NCI-H2081 treated with DMSO at 0.1 percent for 48 hours (cell line): ENCODE measurements at regions not wholly inside any gene's neighbourhood (a gene's known extent, or its start where the extent isn't known, plus 50 kb on each side); places are given as distances from the start of the nearest gene placed in this dataset.
A peak's percentile ranks its signal among the peaks of the same experiment; 100 is the strongest.
"Not testable (repeated sequence)": the region's sequence is repeated elsewhere in the genome, so short reads cannot be mapped to it uniquely, and the experiment has no call there.

ENCODE experiments used
- DNase-seq: peaks from one replicate; lab custom pipeline; 2025; lab: John Stamatoyannopoulos, UW

DNA sequence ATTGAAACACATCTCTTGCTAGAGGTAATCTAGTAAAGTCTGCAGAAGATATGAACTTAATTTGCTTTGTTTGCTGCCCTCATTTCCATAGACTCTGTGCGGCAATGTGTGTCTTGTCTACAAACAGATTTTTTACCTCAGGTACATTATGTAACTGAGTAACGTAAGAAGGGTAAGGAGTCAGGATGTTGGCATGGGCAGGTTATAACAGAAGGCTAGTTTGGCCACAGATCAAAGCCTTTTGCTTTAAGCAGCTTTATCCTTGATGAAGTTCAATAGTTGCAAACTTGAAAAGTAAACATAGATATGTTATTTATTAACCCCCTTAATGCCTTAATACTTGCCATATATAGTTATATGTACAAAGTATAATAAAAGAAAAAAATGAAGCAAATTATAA, 391.6 kb upstream of the FKBP1C start:
- DNase-seq, result no peak

- DNase-seq, result peak; percentile 5
Measured at GRCh38 chr6:62808565-62809293, 402.5 kb upstream of the FKBP1C start.

DNA sequence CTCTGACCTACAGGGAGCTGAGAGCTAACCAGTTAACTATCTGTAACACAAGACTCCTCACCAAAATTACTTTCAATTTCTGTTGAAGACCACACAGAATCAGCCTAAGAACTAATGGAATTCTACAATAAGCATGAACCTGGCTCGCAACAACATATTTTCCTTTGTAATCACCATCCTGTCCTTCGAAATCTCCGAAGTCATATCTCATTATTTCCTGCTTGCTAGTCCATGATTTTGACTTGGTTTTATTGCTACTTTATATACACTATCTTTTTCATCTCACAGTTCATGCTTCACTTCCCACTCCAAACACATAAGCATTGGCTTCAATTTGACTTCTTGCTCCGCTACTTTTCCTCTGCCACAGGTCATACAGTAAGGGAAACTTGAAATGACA, 405.8 kb upstream of the FKBP1C start:
- DNase-seq, result no peak

DNA sequence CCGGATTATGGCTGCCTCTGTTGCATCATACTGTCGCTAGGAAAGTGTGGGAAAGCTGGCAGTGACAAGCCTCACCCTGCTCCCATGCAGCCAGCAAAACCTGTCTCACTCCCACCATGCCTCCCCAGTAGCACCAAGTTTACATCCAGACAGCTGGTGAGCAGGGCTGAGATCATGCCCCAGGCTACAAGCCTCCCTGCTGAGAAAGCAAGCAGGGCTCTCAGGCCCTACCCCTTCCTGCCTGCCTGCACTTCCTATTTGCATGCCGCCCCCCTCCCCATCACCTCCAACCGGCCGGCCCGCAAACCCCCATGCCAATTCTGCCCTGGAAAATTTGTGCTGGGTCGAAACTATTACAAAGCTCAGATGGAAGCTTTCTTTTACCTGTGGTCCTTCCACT, 408.2 kb upstream of the FKBP1C start:
- no peak for DNase-seq

- DNase-seq, result no peak
Measured at GRCh38 chr6:62797190-62797589, 414.1 kb upstream of the FKBP1C start.

DNA sequence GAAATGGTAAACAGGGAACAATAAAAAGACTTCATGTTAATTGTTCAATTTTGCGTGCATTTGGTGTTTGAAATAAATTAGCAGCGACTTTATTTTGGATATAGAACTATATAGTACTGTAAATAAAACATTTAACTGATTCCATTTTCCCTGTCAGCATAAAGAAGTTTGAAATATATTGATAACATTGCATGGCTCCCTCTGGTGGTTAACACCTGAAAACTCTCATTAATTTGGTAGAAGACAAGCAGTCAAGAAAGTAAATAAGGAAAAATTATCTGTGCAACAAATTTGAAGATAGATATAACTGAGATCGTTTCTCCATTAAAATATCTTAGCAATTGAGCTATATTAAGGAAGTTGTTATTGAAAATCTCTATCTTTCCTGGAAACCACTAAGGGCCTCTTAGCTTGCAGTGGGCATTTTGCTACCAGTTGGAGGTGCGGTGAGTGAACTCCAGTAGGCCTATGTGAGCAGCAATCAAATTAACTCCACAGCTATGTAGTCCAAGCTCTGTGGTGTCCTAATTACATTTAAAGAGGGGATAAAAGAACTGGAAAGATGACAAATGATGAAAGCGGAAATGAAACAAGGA, 435.7 kb upstream of the FKBP1C start:
- DNase-seq, result no peak

- DNase-seq, result not testable (repeated sequence)
Measured at GRCh38 chr6:62766174-62766573, 445.1 kb upstream of the FKBP1C start.

DNA sequence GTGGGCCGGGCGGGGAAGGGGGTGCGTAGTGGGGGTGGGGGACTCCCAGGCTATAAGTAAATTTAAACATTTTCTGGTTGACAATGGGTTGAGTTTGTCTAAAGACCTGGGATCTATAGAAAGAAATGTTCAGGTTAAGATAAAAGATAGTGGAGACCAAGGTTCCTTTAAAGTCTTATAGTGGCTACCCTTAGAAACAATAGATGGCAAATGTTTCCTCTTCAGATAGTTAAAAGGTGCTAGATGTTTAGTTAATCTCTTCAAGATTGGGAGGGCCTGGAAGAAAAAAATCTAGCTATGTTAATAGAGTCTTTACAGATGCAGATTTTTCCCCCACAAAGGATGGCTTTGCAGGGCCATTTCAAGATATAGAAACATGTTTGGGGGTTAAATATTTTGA, 446.4 kb upstream of the FKBP1C start:
- DNase-seq, result no peak

DNA sequence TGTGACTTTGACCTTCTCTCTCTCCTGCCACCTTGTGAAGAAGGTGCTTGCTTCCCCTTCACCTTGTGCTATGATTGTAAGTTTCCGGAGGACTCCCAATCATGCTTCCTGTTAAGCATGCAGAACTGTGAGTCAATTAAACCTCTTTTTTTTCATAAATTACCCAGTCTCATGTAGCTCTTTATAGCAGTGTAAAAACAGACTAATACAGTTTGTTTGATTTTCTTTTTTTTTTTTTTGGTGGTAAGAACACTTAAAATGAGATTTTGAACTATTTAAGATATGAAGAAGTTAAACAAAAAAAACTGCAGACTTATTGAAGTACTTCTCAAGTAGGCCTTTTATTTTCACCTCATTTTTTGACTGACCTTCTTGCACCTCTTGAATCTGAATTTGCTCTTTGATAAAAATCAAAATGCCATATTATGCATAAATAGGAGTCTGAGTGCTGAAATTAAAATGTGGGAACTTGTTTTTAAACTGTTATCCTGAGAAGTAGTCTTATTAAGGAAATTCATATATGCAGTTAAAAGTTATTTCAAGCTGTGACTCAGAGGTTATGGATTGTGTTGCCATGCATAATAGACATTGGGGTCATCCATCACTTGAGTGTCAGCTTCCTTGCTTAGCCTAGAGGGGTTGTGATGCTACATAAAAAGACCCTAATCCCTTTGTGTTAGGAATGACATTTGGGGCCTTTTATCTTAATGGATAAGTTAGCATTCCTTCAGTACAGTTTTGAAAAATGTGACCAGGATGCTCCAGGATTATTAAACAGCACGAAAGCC, 447.9 kb upstream of the FKBP1C start:
- DNase-seq, result no peak

GRCh38 chr6:62746968-62747367, 460.9 kb upstream of the KHDRBS2 start:
- no peak for DNase-seq

- DNase-seq, result no peak
Measured at GRCh38 chr6:62746161-62746560, 460.1 kb upstream of the KHDRBS2 start.

- no peak for DNase-seq
Measured at GRCh38 chr6:62740596-62740995, 454.6 kb upstream of the KHDRBS2 start.

GRCh38 chr6:62740171-62740570, 454.1 kb upstream of the KHDRBS2 start:
- DNase-seq, result no peak

DNA sequence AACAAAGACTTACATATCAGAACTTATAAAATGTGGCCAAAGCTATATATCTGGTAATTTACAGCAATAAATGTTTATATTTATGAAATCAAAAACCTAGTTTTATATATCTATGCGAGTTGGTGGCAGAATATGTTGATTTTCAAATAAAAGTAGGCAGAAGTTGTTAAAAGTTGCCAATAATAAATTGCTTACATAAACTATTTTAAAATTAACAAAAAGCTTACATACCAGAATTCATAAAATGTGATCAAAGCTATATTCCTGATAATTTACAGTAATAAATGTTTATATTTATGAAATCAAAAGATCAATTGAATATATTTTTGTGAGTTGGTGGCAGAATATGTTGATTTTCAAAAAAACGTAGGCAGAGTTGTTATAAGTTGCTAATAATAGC, 451.8 kb upstream of the KHDRBS2 start:
- no peak for DNase-seq

DNA sequence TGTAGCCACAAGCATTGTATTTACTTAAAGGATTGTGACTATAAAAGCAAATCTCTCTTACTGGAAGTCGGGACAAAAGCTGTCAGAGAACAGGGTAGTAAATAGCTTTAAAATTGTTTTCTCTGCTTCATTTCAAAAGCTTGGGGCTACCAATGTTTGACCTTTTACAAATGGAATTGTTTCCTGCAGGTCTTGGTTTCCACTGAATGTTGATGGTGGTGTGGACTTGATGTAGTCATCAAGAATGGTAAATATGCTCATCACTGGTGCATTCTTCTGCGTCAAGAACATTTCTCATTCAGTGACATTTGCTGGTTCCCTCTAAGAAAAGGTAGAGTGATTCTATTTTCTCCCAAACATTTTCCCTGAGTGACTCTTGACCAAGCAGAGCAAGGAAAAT, 435.4 kb upstream of the KHDRBS2 start:
- DNase-seq, result no peak

DNA sequence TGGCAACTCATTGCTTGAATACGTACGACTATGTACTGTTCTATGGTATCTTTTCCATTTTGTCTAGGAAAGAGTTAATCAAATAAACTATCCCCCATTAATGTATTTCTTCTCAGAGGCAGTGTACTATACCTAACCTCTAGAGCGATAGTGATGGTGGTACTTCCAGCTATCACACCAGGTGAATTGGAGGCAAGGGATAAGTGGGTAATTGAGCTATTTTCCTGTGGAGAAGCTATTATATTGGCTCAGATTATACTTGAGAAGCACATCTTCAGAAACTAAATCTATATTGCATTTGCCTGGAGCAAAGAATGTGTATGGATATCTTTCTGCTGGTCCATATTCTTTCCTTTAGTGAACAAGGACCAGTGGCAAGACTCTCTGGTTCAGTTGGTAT, 430.7 kb upstream of the KHDRBS2 start:
- DNase-seq, result no peak

GRCh38 chr6:62714112-62714511, 428.1 kb upstream of the KHDRBS2 start:
- DNase-seq, result no peak

DNA sequence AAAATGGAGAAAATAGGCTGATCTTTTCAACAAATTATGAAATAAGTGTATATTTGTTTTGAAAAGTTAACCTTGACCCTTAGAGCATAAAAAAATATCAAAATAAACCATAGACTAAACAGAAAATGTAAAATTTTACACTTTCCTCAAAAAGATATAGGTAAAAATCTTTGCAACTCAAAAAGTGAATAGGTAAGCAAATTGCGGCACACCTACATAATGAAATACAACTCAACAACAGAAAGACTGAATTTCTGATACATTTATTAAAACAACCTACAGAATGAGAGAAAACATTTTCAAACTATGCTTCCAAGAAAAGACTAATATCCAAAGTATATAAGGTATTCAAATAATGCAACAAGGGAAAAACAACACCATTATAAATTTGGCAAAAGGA, 425.7 kb upstream of the KHDRBS2 start:
- no peak for DNase-seq

DNA sequence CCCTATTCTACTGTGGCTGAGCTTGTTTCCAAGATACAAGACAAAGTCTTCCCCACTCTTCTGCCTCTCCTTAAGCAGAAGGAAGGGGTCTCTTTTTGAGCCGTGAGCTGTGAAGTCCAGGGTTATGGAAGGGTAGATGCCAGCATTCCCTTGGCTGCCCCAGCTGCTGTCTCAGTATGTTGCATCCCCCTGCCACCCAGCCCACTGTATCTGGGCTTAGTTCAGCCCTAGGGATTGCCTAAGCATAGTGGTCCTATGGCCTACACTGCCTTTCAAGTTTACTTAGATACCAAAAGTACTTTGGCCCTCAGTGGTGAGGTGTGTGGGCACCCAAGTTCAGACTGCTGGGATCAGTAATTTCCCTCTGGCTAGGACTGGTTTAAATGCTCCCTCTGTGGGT, 421.9 kb upstream of the KHDRBS2 start:
- no peak for DNase-seq

- no peak for DNase-seq
Measured at GRCh38 chr6:62707156-62707555, 421.1 kb upstream of the KHDRBS2 start.

- DNase-seq, result no peak
Measured at GRCh38 chr6:62683063-62683462, 397.0 kb upstream of the KHDRBS2 start.

- DNase-seq, result no peak
Measured at GRCh38 chr6:62681108-62681507, 395.1 kb upstream of the KHDRBS2 start.

GRCh38 chr6:62672989-62673388, 387.0 kb upstream of the KHDRBS2 start:
- no peak for DNase-seq
